ENCODE measurements at regions not wholly inside any gene's neighbourhood (a gene's known extent, or its start where the extent isn't known, plus 50 kb on each side); places are given as distances from the start of the nearest gene placed in this dataset.
"Not testable (repeated sequence)": the region's sequence is repeated elsewhere in the genome, so short reads cannot be mapped to it uniquely, and the experiment has no call there.

DNA sequence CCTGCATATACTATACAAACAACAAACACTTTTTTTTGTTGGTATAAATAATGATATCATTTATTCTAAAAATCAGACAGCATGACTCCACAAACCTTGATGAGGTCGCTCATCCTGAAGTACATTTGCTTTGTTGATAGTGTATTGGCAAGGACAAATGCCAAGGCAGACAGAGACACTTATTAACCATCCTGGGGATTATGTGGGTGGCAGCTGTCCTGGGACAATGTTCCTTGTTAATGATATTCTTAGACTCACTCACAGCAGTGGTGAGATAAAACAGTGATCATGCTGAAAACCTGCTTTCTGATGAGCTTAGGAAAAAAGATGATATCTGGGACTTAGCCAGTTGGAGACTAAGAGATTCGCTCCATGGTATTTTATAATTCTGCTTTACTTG is 85.4 kb upstream of the OGFRL1 start:
- Mint-ChIP-seq H3K27ac (no peak overlapping the region), H3K9me3 (peaks cover 0 to 5% (median 2%) of the 10 kb centered on the region in 7 donors), H3K4me1 (peaks cover 4 to 8% (median 6%) of the 10 kb centered on the region in 3 donors), H3K27me3 (peaks cover 0 to 9% (median 6%) of the 10 kb centered on the region in 3 donors), H3K36me3 (peaks cover 4 to 6% of the 10 kb centered on the region in 2 donors), H3K4me3 (no peak overlapping the region)
- no peak for ATAC-seq (ENCODE audit: low read depth in 2 of 2)
- no peak for DNase-seq

DNA sequence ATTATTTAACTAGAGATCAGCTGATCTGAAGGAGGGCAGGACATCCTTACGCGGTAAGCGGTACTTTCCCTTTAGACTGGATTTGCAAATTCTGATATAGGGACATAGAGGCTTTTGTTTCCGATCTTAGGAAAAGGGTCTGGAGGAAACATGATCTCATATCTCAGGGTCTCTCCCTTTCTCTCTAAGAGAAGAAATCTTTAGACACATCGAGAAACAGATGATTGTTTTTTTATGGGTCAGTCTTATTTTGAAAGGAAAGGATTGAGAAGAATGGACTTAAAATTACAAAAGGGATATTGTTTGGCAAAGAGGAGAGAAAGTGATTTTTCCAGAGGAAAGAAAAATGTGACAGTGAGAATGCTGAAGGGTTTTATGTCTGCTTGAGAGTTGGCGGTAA is 83.9 kb upstream of the OGFRL1 start:
- Mint-ChIP-seq H3K4me3 (no peak overlapping the region), H3K36me3 (peaks cover 4 to 6% of the 10 kb centered on the region in 2 donors), H3K27me3 (peaks cover 0 to 9% (median 6%) of the 10 kb centered on the region in 3 donors), H3K4me1 (no peaks in the 10 kb centered on the region), H3K27ac (peak overlapping the region in 1 of 6 donors; percentile 6), H3K9me3 (peaks cover 0 to 5% (median 2%) of the 10 kb centered on the region in 7 donors)
- ATAC-seq (ENCODE audit: low read depth in 2 of 2) = no peak
- no peak for DNase-seq

- Mint-ChIP-seq H3K36me3 (peaks cover 4 to 6% of the 10 kb centered on the region in 2 donors), H3K4me1 (no peaks in the 10 kb centered on the region), H3K27ac (no peak overlapping the region), H3K27me3 (peaks cover 0 to 9% (median 6%) of the 10 kb centered on the region in 3 donors), H3K9me3 (peaks cover 0 to 5% (median 2%) of the 10 kb centered on the region in 7 donors), H3K4me3 (no peak overlapping the region)
- ATAC-seq (ENCODE audit: low read depth in 2 of 2) (no peak), DNase-seq (no peak)
Measured at GRCh38 chr6:71205336-71205956, 83.2 kb upstream of the OGFRL1 start.

GRCh38 chr6:71206089-71206488 is 82.5 kb upstream of the OGFRL1 start:
- Mint-ChIP-seq H3K27me3 (peaks cover 0 to 9% (median 6%) of the 10 kb centered on the region in 3 donors), H3K4me3 (no peak overlapping the region), H3K36me3 (peaks cover 0 to 6% of the 10 kb centered on the region in 2 donors), H3K9me3 (peaks cover 0 to 2% (median 0%) of the 10 kb centered on the region in 7 donors), H3K27ac (no peak overlapping the region), H3K4me1 (no peaks in the 10 kb centered on the region)
- no peak for DNase-seq
- no peak for ATAC-seq (ENCODE audit: low read depth in 2 of 2)

DNA sequence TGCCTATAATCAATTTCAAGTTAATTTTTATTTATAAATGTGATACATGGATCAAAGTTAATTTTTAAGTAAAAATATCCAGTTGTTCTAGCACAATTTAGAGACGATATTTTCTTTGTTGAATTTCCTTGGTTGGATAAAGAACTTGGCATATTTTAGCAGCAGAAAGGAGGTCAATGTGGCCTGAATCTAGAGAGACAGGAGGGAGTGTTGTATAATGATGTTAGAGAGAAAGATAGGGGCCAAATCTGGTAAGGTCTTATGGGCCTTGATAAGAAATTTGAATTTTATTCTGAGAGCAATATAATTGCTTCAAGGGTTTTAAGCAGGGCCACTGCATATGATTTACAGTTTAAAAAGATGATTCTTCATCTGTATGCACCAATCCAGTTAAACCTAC is 79.4 kb upstream of the OGFRL1 start:
- no peak overlapping the region for H3K4me3 Mint-ChIP-seq
- H3K36me3 Mint-ChIP-seq = no peaks in the 10 kb centered on the region
- no peak overlapping the region for H3K27ac Mint-ChIP-seq
- DNase-seq (no peak), ATAC-seq (ENCODE audit: low read depth in 2 of 2) (no peak)
- no peaks in the 10 kb centered on the region for H3K4me1 Mint-ChIP-seq
- H3K27me3 Mint-ChIP-seq = peaks cover 0 to 6% (median under 1%) of the 10 kb centered on the region in 3 donors
- peaks cover 0 to 2% (median 0%) of the 10 kb centered on the region in 7 donors for H3K9me3 Mint-ChIP-seq

- DNase-seq (no peak), ATAC-seq (ENCODE audit: low read depth in 2 of 2) (no peak)
- peaks cover 0 to 4% (median 0%) of the 10 kb centered on the region in 3 donors for H3K27me3 Mint-ChIP-seq
- no peaks in the 10 kb centered on the region for H3K4me1 Mint-ChIP-seq
- H3K36me3 Mint-ChIP-seq = no peaks in the 10 kb centered on the region
- H3K9me3 Mint-ChIP-seq = no peaks in the 10 kb centered on the region
- H3K4me3 Mint-ChIP-seq = no peak overlapping the region
- peak overlapping the region in 1 of 6 donors; percentile 27 for H3K27ac Mint-ChIP-seq
Measured at GRCh38 chr6:71209626-71210025, 79.0 kb upstream of the OGFRL1 start.

- H3K36me3 Mint-ChIP-seq = no peaks in the 10 kb centered on the region
- H3K4me3 Mint-ChIP-seq = no peak overlapping the region
- H3K27ac Mint-ChIP-seq = no peak overlapping the region
- no peak for DNase-seq
- H3K27me3 Mint-ChIP-seq = no peaks in the 10 kb centered on the region
- H3K4me1 Mint-ChIP-seq = no peaks in the 10 kb centered on the region
- ATAC-seq (ENCODE audit: low read depth in 2 of 2) = no peak
- H3K9me3 Mint-ChIP-seq = no peaks in the 10 kb centered on the region
Measured at GRCh38 chr6:71211799-71212198, 76.8 kb upstream of the OGFRL1 start.

GRCh38 chr6:71220466-71220865 is 68.1 kb upstream of the OGFRL1 start:
- no peak overlapping the region for H3K27ac Mint-ChIP-seq
- no peak for DNase-seq
- no peak overlapping the region for H3K4me3 Mint-ChIP-seq
- H3K4me1 Mint-ChIP-seq = no peaks in the 10 kb centered on the region
- peaks cover 0 to 3% (median 0%) of the 10 kb centered on the region in 3 donors for H3K27me3 Mint-ChIP-seq
- no peak for ATAC-seq (ENCODE audit: low read depth in 2 of 2)
- H3K36me3 Mint-ChIP-seq = no peaks in the 10 kb centered on the region
- no peaks in the 10 kb centered on the region for H3K9me3 Mint-ChIP-seq

- H3K4me3 Mint-ChIP-seq = no peak overlapping the region
- no peaks in the 10 kb centered on the region for H3K36me3 Mint-ChIP-seq
- peaks cover 6 to 7% (median 6%) of the 10 kb centered on the region in 3 donors for H3K4me1 Mint-ChIP-seq
- no peak overlapping the region for H3K27ac Mint-ChIP-seq
- H3K9me3 Mint-ChIP-seq = peaks cover 0 to 4% (median 0%) of the 10 kb centered on the region in 7 donors
- DNase-seq (no peak), ATAC-seq (ENCODE audit: low read depth in 2 of 2) (no peak)
- peaks cover 0 to 3% (median 0%) of the 10 kb centered on the region in 3 donors for H3K27me3 Mint-ChIP-seq
Measured at GRCh38 chr6:71222671-71223070, 65.9 kb upstream of the OGFRL1 start.

DNA sequence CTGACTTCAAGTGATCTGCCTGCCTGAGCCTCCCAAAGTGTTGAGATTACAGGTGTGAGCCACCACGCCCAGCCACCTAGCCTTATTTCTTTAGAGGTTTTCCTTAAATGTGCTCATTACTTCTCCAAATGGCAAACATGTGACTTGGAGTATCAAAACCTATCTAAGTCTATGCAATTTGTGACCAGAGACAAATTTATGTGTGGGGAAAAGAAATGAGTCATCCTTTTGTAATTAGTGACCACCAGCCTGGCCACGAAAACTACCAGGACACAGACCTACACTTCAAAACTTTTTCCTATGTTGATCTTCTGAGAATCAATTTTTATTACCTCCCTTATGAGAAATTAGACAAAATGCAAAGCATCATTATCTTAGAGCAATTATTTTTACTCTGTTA is 64.6 kb upstream of the OGFRL1 start:
- ATAC-seq (ENCODE audit: low read depth in 2 of 2) (no peak), DNase-seq (no peak)
- H3K36me3 Mint-ChIP-seq = no peaks in the 10 kb centered on the region
- peaks cover 0 to 3% (median 0%) of the 10 kb centered on the region in 3 donors for H3K27me3 Mint-ChIP-seq
- H3K4me3 Mint-ChIP-seq = no peak overlapping the region
- peaks cover 0 to 4% (median 0%) of the 10 kb centered on the region in 7 donors for H3K9me3 Mint-ChIP-seq
- peaks cover 15 to 20% (median 16%) of the 10 kb centered on the region in 3 donors for H3K4me1 Mint-ChIP-seq
- H3K27ac Mint-ChIP-seq = no peak overlapping the region

- no peak for DNase-seq
- ATAC-seq (ENCODE audit: low read depth in 2 of 2) = no peak
- H3K27me3 Mint-ChIP-seq = peaks cover 0 to 3% (median 0%) of the 10 kb centered on the region in 3 donors
- H3K36me3 Mint-ChIP-seq = no peaks in the 10 kb centered on the region
- H3K4me3 Mint-ChIP-seq = no peak overlapping the region
- no peak overlapping the region for H3K27ac Mint-ChIP-seq
- H3K9me3 Mint-ChIP-seq = peaks cover 0 to 4% (median 0%) of the 10 kb centered on the region in 7 donors
- H3K4me1 Mint-ChIP-seq = peaks cover 15 to 30% (median 28%) of the 10 kb centered on the region in 3 donors
Measured at GRCh38 chr6:71226151-71226550, 62.5 kb upstream of the OGFRL1 start.

GRCh38 chr6:71228461-71229041 is 60.1 kb upstream of the OGFRL1 start:
- Mint-ChIP-seq H3K27me3 (no peaks in the 10 kb centered on the region), H3K4me1 (peaks cover 27 to 42% (median 42%) of the 10 kb centered on the region in 3 donors), H3K9me3 (peaks cover 0 to 4% (median 0%) of the 10 kb centered on the region in 7 donors), H3K27ac (peak overlapping the region in 2 of 6 donors; percentile 13 to 82), H3K4me3 (peak overlapping the region in 4 of 8 donors; percentile 14 to 52 (median 22)), H3K36me3 (no peaks in the 10 kb centered on the region)
- no peak for DNase-seq
- ATAC-seq (ENCODE audit: low read depth in 2 of 2) = peak; percentile 28 to 38

DNA sequence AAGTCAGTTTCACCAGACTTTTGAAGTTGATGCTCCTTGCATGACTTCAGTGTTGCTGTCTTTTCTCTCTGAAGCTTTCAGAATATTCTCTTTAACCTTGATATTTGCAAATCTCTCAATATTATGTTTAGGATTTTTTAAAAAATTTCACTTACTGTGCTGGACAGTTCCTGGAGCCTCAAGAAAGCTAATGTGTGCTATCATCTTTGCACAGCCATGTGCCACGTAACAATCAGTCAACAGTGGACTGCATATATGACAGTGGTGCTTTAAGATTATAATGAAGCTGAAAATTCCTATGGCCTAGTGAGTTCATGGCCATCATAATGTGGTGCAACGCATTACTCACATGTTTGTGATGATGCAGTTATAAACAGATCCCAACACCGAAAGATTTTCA is 59.1 kb upstream of the OGFRL1 start:
- Mint-ChIP-seq H3K9me3 (peaks cover 0 to 4% (median 0%) of the 10 kb centered on the region in 7 donors), H3K27ac (no peak overlapping the region), H3K4me1 (peaks cover 28 to 44% (median 43%) of the 10 kb centered on the region in 3 donors), H3K36me3 (no peaks in the 10 kb centered on the region), H3K4me3 (no peak overlapping the region), H3K27me3 (no peaks in the 10 kb centered on the region)
- ATAC-seq (ENCODE audit: low read depth in 2 of 2) (no peak), DNase-seq (no peak)

GRCh38 chr6:71232890-71233289 is 55.7 kb upstream of the OGFRL1 start:
- DNase-seq (peak; percentile 14), ATAC-seq (ENCODE audit: low read depth in 2 of 2) (peak; percentile 60 to 75)
- Mint-ChIP-seq H3K4me3 (peak overlapping the region in 2 of 8 donors; percentile 30 to 64), H3K4me1 (peaks cover 25 to 43% (median 40%) of the 10 kb centered on the region in 3 donors), H3K27ac (peak overlapping the region in 2 of 6 donors; percentile 27 to 31)
- H3K9me3 Mint-ChIP-seq, H3K27me3 Mint-ChIP-seq, H3K36me3 Mint-ChIP-seq: not testable (repeated sequence)

Measured in naive B cell (primary cell).